Dermis blood vessel endothelial cell (primary cell): ENCODE measurements at regions not wholly inside any gene's neighbourhood (a gene's known extent, or its start where the extent isn't known, plus 50 kb on each side); places are given as distances from the start of the nearest gene placed in this dataset.
"Not testable (repeated sequence)": the region's sequence is repeated elsewhere in the genome, so short reads cannot be mapped to it uniquely, and the experiment has no call there.

ENCODE experiments used
- DNase-seq: peaks from one replicate; pipeline ENCODE4 v3.0.0; 2010

DNA sequence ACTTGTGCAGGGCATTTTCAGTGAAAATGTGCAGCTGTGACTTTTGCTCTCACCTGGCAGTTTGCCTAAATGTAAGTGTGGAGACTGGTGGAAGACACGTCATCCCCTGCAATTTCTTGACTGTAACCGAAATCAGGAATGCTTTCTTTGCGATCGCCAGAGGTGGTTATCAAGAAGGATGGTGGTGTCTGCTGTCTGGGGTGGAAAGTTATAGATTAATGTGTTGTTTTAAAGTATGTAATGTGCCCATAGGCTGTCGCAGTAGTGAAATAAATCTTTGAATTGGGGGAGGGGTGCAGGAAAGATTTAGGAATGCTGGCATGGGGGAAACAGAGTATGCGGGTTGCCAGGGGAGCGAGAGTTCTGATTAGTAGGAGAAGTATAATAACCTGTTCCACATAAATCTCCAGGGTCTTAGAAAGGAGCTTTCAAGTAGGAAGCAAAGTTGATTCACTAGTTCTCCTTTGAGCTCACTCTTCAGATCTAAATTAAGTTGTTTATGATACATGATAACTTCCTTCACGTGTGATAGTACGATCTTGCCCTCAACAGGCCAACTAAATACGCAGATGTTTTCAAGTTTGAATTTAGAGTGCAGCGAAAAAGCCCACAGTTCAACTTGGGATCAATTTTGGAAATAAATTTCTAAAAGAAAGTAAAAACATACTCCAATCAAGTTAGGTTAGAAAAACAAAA, 1520.0 kb upstream of the SLC10A2 start:
- DNase-seq, result peak; percentile 41

DNA sequence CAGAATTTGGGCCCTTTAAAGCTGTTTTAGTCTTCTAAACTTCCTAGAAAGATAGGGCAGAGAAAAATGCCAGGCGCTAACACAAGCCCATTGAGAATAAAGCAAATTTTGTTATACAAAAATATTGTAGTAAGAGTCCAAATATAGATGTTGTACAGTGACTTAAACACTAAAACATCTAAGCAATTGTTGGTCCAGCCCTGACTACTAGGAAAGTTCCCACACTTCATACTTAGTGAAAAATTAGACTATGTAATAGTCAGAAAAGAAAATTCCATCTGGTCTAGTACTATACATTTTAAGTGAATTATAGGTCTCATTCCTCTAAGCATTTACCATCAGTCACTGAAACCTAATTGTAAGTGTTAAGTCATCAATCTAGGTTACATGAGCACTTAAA, 1518.3 kb upstream of the SLC10A2 start:
- DNase-seq, result no peak

DNA sequence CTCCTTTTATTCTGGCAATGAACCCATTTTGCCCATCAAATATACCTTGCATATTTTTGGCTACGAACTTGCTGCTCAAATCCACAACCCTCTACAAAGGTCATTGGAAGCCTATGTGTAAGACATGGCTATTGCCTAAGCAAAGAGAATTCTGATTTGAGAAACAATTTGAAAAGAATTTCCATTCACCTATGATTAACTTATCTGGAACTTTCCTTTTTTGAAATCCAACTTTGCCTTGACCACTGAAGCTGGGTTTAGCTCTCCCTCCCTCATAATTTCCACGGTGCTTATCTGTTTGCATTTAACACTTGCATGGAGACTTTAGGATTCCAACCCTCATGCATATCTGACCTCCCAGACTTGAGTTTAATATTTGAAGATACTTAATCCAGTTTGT, 1514.7 kb upstream of the SLC10A2 start:
- no peak for DNase-seq

DNA sequence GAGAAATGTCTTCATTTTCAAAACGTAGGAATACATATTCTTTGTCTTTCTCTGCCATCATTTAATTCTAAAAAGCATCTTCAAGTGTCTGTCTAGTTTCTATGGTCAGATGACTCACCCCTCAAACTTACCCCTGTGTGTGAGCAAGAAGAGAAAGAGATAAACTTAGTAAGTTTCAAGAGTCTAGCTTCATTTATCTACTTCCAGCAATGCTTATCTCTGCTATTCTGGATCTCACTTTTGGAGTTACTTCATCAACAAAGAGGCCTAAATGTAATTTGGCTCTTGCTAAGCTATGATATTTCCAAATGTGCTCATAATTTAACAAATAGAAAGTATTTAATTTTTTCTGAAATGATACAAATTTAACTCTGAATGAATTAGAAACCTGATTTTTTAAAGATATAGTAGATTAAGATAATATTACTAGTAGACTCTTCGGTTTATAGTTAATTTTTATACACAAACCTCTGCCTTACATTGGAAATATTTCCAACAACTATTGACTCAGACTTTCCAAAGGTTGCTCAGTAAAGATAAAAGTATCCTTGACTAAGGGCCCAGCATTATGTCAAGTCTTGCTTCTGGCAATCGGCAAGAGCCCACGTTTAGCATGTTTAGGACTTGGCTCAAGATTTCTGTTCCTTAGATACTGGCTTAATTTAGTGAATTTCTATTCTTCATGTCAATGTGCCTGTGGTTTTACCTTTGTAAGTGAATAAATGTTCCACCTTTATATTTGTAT, 1511.0 kb upstream of the SLC10A2 start:
- no peak for DNase-seq

DNA sequence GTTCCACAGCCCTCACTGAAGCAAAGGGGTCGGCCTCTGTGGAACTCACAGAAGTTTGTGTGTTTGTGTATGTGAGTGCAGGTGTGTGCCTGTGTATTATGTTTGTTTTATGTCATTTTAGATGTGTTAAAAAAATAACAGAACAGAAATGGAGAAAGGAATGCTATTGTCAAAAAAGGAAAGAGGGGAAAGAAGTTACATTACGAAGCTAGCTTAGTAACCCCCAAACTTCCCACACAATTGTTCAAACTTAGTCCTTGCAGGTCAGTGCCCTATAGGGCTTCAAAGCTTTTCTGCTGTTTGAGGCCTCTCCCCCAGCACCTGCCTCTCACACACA, 1505.6 kb upstream of the SLC10A2 start:
- no peak for DNase-seq

DNA sequence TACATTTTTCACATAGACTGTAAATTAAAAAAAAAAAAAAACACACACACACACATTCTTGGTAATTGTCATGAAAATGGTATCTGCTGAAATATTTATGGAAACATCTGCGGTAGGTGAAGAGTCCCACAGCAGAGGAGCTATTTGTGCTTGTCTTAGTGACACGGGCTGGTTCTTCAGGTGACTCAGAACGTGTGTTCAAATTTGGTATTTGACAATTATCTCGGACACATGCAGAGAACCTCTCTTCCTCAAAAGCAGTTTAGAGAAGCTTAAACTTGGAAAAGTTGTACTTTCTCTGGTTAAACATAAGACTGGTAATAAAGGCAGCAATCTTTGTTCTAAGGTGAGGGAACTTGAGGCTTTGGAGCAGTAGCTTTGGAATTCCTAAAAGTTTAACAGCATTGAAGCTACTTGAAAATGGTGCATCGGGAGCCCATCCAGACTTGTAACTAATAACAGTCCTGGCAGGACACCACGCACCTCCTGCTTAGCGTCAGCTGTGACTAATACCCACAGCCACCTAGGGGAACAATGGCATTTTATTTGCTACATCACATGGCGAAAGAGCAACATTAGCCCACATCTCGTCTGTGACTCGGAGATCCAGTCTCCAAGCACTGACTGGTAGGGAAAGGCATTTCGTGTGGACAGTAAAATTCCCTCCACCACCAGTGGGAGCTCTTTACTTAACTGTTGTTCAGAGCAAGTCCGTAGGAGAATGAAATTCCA, 1505.1 kb upstream of the SLC10A2 start:
- DNase-seq, result peak; percentile 86

DNA sequence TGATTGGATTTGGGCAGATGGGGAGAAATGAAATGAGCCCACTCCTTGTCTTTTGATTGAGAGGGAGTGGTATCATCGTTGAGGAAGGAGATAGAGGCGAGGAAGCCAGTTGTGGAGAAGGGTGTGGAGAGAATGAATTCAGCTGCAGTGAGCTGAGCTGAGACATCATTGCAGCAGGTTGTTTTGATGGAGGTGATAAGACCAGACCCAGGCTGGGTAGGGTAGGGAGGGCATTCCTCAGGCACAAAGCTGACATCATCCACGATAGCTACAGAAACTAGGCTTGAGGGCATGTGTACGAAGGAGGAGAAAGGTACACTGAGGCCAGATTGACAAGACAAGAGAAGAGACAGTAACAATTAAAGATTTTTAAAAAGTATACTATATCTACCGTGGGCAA, 1500.9 kb upstream of the SLC10A2 start:
- DNase-seq, result no peak

DNA sequence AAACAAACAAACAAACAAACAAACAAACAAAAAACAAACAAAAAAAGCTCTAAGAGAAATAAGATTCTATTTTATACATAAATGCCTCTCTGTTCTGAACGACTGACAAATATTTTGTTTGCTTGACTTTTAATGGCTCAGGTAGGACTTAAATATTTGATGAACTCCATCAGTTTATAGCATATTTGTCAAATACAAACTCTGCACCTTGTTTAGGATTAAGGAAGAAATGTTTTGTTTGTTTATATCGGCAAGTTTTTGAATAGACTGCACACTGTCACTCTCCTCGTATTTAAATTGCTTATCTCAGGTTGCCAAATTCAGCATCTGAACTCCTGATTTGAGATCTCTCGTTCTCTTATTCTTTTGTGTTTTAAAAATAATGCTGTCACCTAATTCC, 1499.7 kb upstream of the SLC10A2 start:
- DNase-seq, result no peak

DNA sequence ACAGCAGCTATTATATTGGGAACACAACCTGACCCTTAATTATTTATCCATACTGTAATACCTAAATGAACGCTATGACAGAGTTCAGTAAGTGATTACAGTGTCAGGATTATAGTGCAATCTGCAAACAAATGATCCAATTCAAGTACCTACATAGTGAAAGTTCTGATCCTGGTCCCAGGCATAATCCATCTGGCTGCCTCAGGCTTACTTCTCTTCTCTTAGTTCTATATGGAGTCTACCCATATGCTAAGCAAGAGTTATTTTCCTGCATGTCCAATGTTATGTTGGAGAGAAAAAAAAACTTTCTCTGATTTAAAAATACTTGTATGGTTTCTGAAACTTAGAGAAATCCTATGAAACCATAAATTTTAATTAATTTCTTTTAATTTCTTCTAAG, 1487.7 kb upstream of the SLC10A2 start:
- no peak for DNase-seq

DNA sequence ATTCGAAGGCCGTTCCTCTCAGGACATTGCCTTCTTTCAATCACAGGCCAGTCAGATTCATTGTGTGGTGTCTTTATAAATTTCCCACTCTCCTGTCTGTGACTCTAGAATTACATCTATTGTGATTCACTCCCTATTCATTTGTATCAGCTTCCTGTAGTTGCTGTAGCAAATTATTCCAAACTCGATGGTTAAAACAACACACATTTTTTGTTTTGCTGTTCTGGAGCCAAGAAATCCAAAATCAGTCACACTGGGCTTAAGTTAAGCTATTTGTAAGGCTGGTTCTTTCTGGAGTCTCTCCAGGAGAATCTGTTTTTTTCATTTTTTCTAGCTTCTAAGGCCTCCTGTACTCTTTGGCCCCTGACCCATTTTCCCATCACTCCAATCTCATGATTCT, 1487.0 kb upstream of the SLC10A2 start:
- peak; percentile 58 for DNase-seq

DNA sequence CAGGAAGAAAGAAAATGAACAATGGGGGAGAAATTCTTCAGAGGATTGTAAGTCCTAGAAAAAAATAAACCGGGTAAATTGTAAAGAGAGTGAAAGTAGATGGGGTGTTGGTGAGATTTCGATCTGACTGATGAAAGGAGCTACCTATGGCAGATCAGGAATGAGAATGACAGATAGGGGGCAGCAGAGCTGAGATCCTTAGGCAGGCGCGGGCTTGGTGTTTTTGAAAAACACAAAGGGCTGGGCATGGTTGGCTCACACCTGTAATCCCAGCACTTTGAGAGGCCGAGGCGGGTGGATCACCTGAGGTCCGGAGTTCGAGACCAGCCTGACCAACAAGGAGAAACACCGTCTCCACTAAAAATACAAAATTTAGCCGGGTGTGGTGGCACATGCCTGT, 1468.6 kb upstream of the SLC10A2 start:
- DNase-seq, result no peak

DNA sequence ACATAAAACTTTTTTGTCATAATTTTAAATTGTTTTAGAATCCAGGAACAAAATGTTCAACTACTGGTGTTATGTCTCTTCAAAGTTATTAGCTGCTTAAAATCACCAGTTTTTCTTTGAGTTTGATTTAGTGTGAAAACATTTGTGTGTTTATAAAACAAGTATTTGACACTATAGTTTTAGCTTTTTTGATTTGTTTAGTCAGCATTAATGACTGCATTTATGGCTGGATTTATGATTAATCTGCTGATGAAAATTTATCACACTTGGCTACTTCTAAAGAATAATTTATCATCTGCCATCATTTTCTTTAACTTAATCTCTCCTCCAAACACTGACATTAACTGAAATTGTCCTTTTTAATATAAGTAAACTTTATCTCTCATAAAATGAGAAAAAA, 1465.9 kb upstream of the SLC10A2 start:
- DNase-seq, result no peak

DNA sequence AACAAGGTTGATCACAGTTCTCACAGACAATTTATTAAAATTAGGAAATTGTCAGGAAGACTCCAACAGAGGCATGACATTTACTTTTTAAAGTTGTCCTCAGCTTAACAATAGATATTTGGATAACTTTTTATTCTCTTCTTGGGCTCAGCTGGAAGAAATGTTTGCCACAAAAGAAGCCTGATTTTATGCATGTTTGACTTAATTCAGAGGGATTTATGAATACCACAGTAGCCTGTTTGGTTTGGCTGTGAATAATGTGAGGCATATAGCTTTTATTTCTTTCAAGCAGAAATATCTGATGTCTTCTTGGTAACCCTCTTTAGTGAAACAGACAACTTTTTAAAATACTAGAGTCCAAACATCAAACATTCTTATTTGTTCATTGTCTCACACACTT, 1464.5 kb upstream of the SLC10A2 start:
- DNase-seq, result no peak

DNA sequence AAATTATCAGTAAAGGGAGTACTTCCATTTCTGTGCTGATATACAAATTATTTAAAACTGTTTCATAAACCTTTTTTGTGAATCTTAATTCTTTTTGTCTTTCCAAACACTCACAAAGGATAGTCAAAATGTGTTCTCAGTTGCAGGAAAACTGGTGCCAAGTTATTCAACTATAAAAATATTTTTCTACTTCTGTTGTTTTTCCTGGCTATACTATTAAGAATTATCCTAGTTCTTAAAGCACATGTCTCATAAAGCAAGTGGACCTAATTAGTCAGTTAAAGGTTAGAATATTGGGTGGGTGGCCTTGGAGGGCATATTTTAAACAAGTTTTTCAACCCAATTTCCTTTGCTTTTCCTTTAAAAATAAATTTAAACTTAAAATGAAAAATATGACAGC, 1460.3 kb upstream of the SLC10A2 start:
- DNase-seq, result no peak

DNA sequence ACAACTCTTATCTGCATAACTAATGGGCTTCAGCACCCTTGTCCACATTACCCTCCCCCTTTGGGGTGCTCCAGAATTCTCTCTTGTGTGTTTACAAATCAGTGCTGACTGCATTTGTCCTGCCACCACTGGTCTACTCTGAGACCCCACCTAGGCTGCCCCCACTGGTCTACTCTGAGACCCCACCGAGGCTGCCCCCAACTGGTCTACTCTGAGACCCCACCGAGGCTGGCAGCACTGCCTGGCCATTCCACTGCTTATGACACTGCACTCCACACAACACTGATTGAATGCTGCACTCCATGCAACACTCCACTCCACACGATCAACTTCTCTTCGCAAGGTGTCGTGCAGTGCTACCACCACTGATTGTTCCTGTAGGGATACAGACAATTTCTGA, 1459.2 kb upstream of the SLC10A2 start:
- DNase-seq, result no peak

DNA sequence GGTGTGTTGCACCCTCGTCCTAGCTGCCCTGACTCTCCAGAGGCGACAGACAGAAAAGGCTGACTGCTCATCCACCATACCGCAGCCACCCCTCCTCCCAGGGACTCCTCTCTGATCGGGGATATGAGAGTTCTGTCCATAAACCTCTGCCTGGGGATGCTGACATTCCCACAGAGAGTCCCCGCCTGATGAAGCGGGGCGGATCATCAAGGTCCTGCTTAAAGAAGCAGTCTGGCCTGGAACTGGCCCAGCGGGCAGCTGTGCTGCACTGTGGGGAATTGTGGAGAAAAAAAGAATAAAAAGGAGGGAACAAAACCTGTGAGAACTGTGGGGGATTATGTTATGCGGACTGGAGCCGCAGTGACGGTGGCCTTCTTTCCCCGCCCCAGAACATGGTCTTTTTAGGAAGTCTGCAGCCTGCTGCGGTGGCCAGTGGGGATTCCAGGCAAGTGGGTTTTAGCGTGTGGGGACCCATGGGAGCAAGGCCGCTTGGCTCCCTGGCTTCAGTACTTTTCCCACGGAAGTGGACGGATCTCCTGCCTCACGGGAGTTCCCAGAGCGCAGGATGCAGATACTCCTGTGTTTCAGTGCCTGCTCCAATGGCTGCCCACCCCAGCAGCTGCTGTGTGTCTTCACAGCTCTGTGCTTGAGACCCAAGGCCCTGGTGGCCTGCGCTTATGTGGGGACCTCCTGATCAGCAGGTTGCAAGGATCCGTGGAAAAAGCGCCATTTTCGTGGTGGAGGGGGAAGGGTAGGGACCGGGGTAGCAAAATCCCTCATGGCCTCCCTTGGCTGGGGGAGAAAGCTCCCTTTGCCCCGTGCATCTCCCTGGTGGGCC, 1456.2 kb upstream of the SLC10A2 start:
- DNase-seq, result no peak

DNA sequence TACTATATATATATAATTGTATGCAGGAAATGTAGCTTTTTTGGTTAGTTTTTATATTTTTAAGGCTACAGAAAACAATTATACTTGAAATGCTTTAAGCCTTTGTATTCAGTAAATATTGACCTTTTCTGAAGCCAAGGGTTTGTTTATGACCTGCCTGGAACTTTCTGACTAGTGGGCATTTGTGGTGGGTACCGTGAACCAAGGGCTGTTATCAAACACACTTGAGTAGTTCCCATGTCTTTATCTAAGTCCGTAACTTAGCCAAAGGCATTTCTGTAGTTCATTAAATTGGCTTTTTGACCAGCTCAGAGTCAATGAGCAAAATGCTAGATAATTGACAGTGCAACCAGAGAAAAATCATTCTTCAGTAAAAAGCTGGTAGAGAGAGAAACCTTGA, 1444.2 kb upstream of the SLC10A2 start:
- DNase-seq, result no peak

DNA sequence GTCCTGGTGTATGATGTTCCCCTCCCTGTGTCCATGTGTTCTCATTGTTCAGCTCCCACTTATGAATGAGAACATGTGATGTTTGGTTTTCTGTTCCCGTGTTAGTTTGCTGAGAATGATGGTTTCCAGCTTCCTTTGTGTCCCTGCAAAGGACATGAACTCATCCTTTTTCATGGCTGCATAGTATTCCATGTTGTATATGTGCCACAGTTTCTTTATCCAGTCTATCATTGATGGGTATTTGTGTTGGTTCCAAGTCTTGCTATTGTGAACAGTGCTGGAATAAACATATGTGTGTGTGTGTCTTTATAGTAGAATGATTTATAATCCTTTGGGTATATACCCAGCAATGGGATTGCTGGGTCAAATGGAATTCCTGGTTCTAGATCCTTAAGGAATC, 1427.3 kb upstream of the SLC10A2 start:
- not testable (repeated sequence) for DNase-seq

DNA sequence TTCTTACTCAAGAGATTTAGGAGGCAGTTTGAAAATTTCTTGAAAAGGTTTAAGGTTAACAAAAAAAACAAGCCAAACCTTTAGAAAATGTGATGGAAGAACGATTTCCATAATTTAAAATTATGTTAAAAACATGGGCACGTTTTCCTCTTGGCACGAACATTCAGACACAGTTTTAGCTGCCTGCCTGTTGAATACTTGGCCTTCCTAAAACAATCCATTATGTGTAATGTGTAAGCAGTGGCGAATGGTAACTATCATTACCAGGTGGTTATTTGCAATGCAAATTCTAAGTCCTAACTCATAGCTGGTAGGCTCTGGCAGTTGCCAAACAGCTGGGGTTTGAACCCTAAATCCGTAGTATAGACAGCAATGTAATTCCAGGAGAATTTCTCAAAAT, 1425.7 kb upstream of the SLC10A2 start:
- no peak for DNase-seq

DNA sequence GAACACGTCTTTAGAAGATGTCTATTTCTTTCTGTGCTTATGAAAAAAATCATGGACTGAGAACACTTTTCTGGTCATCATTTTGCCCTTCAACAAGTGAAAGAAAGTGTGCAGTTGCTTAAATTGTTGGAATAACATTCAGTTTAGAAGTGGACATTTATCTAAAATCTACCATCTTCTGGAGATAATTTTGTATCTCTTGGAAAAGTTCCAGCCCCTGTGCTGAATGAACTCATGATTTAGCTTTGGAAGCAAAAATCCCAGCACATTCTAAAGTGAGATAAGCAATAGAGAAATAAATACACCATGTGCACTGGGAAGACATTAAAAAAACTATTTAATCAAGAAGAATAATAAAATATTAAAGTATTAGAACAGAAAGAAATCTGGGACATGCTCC, 1420.8 kb upstream of the SLC10A2 start:
- no peak for DNase-seq

DNA sequence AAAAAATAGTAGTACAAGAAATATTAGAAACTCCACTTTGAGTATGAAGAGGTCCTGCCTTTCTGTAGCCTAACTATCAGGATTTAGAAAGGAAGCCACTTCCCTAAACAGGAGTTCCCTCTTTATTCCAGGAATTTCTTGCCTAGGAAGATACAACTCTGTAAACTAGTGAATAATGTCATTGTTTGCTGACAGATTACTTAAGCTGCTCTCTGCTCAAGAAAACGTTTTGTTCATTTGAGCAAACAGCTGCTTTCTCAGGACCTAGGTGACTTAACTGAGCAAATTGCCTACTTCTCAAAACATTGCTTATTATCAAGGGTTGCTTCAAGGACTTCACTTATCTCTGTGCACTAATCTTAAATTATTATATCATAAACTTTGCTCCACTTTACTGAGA, 1419.4 kb upstream of the SLC10A2 start:
- DNase-seq, result no peak

DNA sequence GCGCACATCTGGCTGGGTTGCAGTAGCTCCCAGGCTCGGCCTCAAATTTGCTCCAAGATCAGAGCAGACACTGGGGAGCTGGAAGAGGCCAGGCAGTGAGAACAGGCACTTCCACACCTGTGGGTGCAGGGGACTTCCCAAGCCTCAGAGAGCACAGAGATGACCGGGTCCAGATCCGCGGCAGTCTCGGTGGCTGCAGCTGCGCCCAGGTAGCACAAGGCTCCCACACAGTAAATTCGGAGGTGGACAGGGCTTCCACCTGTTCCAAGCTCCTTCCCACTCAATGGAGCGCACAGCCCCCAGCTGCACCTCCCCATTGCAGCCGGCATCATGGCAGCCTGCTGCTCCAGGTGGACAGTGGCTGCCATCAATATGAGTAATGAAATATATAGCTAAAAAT, 1417.4 kb upstream of the SLC10A2 start:
- DNase-seq, result no peak

DNA sequence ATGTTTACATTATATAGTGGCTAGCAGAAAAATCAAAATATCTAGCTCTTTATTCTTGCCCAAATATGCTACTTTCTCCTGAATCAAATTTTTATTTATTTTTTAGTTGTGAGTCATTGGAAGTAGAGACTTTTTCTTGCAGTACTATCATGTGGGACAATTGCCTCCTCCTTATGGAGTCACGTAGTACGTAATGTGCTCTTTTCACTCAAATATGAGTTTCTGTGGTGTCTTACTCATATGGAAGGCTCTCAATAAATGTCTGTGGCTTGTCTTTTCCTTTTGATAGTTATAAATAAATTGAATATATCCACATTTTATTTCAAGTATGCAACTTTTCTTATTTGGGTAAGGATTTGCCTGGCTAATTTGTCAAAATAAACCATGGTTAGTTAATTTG, 1411.0 kb upstream of the SLC10A2 start:
- no peak for DNase-seq
